ENCODE measurements at regions not wholly inside any gene's neighbourhood (a gene's known extent, or its start where the extent isn't known, plus 50 kb on each side); places are given as distances from the start of the nearest gene placed in this dataset.
"Not testable (repeated sequence)": the region's sequence is repeated elsewhere in the genome, so short reads cannot be mapped to it uniquely, and the experiment has no call there.

DNA sequence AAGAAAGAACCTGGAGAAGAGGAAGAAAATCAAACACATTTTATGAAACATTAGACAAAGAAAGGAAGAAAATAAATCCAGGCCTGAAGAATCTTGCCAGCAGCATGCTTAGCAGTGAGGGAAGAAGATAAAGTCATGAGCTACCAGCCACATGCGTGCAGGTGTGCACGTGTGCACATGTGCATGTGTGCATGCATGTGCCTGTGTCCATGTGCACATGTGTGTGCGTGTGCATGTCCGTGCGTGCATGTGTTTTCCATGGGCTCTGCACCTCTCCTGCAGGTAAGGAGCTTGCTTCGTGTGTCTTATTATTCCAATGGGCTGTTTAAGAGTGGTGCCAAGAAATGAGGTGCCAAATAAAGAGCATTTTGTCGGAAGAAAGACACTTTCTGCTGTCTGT, 322.2 kb downstream of the FGFR2 start:
- no peak for DNase-seq (ENCODE audit: low read depth)

GRCh38 chr10:121276822-121277221, 321.4 kb downstream of the FGFR2 start:
- DNase-seq (ENCODE audit: low read depth) = no peak

DNA sequence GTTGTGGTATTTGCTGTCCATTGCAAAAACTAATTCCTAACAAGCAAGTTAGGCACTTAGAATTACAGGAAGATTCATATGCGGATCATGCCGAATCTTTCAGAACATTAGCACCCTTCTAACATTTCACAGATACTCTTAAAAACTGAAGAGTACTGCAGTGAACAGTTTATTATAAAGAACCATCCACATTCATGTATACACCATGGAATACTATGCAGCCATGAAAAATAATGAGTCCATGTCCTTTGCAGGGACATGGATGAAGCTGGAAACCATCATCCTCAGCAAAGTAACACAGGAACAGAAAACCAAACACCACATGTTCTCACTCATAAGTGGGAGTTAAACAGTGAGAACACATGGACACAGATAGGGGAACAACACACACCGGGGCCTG, 319.9 kb downstream of the FGFR2 start:
- not testable (repeated sequence) for DNase-seq (ENCODE audit: low read depth)

- DNase-seq (ENCODE audit: low read depth) = no peak
Observed at GRCh38 chr10:121281576-121281975, 316.7 kb downstream of the FGFR2 start.

GRCh38 chr10:121282264-121282663, 316.0 kb downstream of the FGFR2 start:
- DNase-seq (ENCODE audit: low read depth) = no peak

DNA sequence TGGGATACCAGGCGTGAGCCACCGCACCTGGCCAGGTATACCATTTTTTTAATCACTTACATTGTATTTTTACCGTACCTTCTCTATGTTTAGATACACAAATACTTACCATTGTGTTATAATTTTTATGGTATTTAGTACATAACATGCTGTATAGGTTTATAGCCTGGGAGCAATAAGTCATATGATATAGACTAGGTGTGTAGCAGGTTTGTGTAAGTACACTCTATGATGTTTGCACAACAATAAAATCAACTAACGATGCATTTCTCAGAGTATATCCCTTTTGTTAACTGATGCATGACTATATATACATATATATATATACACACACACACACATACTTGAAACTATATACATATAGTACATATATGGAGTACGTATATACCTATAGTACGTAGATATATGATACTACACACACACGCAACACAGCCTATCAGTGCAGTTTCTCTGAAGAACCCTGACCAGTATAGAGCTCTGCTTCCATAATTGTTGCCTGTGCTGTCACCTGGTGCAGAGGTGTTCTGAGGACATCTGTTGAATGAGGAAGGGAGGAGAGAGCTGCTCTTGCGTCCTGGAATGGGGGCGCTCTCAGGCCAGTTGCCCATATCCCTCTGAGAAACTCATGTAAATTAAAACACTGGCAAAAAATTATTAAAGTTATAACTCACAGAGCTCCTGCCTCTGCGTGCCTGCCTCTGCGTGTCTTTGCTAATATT, 315.3 kb downstream of the FGFR2 start:
- DNase-seq (ENCODE audit: low read depth) = no peak

DNA sequence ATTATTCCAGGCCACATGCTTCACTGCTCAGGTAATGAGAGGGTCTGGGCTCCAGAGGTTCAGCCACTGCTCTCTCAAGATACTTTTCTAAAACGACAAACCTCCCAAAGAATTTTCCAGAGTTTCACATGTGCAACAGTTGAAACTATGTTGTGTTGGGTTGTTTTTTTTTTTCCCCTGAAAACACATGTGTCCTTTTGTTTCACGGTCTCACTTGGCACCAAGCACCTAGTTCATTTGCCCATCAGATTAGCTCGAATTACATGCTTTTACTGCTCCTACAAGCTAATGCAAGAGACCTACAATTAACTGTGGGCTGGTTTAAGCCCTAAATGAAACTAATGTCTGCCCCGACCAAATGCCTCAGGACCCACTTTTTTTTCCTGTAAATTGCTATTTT, 313.3 kb downstream of the FGFR2 start:
- DNase-seq (ENCODE audit: low read depth) = no peak

DNA sequence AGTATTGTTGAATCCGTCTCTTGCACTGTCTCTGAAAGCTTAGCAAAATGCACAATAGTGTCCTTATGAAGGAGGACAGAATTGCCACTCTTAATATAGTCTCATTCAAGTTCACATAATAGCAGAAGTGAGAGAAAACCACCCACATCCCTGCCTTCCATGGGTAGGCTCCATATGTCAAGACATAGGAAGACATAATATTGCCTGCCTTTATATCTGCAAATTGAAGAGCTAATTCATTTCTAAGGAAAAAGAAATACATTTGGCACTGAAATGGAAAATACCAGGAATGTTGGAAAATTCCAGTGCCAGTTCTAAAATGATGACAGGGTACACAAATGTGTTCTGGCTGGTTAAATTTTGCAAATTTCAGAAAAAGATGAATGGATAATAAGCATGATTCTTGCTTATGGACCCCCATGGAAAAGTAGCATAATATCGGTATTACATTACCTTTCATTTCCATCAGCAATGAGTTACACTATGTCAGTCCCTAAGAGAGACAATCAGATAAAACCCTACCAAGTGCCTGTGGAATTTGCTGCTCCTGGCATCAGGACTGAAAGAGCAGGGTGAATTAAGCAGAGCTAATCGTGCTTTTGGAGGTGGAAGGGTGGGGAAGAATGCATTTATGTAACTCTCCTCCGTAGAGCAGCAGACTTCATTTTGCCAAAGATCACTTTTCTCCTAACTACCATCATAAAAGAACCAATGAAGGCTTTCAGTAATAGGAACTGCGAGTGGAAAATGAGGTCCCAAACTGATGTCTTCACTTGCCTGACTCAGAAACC, 312.6 kb downstream of the FGFR2 start:
- DNase-seq (ENCODE audit: low read depth) = no peak

GRCh38 chr10:121288011-121288410, 310.2 kb downstream of the FGFR2 start:
- DNase-seq (ENCODE audit: low read depth) = no peak

DNA sequence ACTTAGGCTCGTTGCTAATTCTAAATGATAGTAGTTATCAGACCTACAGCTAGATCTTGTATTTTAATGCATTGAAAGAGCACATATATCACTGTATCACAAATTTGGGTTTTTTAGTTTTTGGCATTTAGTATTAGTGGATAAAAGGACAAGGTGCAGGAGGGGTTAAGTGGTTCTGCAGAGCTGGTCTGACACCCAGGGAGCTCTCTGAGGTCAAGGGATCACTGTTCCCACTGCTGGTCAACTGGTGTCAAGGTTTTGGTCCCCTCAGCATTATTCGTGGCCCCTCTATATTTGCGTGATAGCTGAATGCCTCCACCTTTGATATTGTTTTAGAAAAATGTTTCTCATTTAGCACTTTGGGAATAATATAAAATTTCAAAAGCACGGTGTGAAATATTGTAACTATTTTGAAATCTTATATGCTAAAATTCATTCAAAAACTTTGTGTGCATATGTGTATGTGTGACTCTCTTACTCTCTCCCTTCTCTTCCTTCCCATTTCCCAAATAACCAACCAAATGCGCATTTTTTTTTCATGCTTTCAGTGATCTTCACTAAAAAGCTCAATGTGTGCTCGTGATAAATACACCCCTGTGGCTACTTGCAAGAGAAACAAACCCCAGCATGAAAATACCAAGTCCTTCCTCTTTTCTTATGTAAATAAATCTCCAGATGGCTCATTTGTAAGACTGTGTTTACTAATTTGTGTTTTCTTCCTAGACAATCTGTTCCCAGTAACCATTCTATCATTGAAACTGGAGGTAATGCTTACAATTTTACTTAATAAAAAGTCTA, 309.2 kb downstream of the FGFR2 start:
- no peak for DNase-seq (ENCODE audit: low read depth)

DNA sequence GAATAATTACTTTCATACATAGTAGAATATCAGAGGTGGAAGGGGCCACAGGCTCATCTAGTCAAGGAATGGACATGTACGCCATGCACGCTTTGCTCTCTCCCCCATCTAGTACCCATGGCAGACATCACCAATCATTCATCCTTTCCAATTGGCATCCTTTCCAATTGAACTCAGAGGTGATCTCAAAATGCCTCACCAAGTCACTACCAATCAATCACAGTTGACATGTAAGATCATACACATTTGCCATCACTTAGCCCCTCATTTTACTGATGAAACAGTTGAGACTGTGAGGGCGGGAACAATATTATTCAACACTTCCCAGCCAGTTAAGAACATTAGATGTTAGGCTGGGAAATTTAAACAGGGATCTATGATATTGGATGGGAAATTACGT, 308.4 kb downstream of the FGFR2 start:
- DNase-seq (ENCODE audit: low read depth) = no peak

DNA sequence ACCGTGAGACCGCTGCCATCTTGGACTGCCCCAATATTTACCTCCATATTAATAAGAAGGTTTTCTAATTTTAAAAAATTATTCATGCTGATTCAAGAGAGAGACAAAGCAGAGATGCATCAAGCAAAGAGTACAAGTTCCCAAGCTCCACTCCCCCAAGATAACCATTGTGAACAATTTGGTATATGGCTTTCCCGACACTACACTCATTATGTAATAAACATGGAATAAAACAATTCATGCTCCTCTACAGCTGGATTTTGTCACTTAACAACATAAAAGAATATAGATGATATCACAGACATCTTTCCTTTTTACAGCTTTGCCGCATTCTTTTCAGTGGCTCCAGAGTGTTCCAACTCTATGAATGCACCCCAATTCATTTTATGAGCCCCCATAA, 307.6 kb downstream of the FGFR2 start:
- no peak for DNase-seq (ENCODE audit: low read depth)

GRCh38 chr10:121291376-121291775, 306.9 kb downstream of the FGFR2 start:
- no peak for DNase-seq (ENCODE audit: low read depth)

- DNase-seq (ENCODE audit: low read depth) = no peak
Observed at GRCh38 chr10:121291823-121292222, 306.4 kb downstream of the FGFR2 start.

DNA sequence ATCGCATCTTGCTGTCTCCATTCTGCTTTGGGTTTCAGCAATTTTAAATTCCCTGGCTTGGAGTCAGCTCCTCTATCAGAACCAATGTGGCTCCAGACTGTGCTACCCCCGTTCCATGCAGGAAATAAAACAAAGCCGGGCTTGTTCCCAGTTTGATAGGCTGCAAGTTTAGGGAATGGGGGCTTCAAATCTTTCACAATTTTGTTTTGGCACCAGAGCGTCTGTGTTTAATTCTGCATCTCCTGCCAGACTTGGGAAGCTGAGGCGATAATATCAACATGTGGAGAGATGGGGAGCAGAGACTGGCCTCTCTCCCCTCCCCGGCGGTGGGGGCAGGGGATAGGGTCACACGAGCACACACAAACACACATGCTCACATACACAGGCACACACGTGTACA, 305.9 kb downstream of the FGFR2 start:
- no peak for DNase-seq (ENCODE audit: low read depth)

DNA sequence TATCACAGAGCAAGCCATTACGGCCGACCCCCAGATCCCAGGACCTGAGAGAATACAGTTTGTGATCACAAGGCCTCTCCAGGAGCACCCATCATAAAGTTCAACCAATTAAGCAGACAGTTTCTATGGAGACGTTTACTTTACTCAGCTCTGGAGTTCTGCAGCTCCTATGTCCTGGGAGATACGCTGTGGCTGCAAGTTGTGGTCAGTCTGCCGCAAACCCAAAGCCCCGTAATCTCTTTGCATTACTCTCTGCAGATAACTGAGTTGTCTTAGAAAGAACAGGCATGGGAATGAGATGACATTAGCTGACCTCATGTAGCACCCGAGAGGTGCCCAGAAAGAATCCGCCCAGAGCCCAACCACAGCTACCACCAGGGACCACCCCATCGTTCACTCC, 305.1 kb downstream of the FGFR2 start:
- DNase-seq (ENCODE audit: low read depth) = no peak

- DNase-seq (ENCODE audit: low read depth) = no peak
Observed at GRCh38 chr10:121294630-121295029, 303.6 kb downstream of the FGFR2 start.

DNA sequence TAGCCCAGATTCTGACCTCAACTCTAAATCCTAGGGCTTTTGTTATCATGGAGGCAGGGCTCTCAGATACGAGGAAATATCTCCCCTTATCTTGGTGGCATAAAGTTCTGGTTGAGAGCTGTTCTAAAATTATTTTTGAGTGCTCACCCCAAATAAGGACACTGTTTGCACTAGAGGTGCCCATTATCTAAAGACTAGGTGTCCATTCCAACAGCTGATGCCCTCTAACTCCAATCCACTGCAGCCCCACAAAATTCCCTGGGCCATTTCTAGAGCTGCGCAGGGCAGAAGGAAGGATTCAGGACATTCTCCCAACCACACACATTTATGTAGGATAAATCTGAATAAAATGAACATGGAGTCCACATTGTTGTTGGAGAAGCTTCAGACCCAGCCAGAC, 301.9 kb downstream of the FGFR2 start:
- DNase-seq (ENCODE audit: low read depth) = no peak

GRCh38 chr10:121296881-121297585, 301.2 kb downstream of the FGFR2 start:
- no peak for DNase-seq (ENCODE audit: low read depth)

DNA sequence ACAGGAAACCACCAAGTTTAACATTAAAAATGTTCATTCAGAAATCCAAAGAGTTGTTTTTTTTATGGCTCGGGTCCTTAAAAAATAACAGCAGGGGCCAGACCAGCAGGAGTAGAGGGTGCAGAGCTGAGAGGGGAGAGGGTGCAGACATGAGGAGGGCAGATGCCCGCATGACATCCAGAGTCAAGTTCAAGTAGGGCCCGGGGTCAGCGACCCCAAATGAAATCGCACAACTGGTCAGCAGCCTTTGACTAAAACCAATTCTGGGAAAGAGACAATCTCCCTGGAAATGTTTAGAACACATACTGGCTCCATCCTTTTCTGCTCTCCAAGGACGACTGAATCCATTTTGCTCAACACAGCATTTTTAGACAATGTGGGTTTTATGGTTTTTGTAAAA, 297.5 kb downstream of the FGFR2 start:
- DNase-seq (ENCODE audit: low read depth) = no peak

- no peak for DNase-seq (ENCODE audit: low read depth)
Observed at GRCh38 chr10:121302541-121303180, 295.6 kb downstream of the FGFR2 start.
